Hepatocyte (in vitro differentiated cells): ENCODE measurements at regions not wholly inside any gene's neighbourhood (a gene's known extent, or its start where the extent isn't known, plus 50 kb on each side); places are given as distances from the start of the nearest gene placed in this dataset.

Experiments
- EZH2 ChIP-seq: fragments of 200-600 bp; sonication (generic); IDR thresholded peaks from 2 replicates; pipeline ENCODE4 v1.6.1; 2016; ENCODE audit warnings: antibody characterized with exemption, mild to moderate bottlenecking, borderline replicate concordance
- EZH2phosphoT487 ChIP-seq: fragments of 200-600 bp; sonication (generic); IDR thresholded peaks from one replicate; pipeline ENCODE4 v1.6.1; 2018; ENCODE audit warnings: antibody characterized with exemption, mild to moderate bottlenecking, low read depth, moderate library complexity; ENCODE audit not compliant: unreplicated experiment, severe bottlenecking
- TF ChIP-seq, protein P1 (sequence below): fragments of 200-600 bp; sonication (generic); IDR thresholded peaks from 2 replicates; pipeline ENCODE4 v1.5.1; 2016; ENCODE audit warnings: antibody characterized with exemption, mild to moderate bottlenecking; ENCODE audit not compliant: poor library complexity

GRCh38 chr4:153927451-153927850, 138.6 kb upstream of the SFRP2 start:
- TF ChIP-seq, protein P1, sequence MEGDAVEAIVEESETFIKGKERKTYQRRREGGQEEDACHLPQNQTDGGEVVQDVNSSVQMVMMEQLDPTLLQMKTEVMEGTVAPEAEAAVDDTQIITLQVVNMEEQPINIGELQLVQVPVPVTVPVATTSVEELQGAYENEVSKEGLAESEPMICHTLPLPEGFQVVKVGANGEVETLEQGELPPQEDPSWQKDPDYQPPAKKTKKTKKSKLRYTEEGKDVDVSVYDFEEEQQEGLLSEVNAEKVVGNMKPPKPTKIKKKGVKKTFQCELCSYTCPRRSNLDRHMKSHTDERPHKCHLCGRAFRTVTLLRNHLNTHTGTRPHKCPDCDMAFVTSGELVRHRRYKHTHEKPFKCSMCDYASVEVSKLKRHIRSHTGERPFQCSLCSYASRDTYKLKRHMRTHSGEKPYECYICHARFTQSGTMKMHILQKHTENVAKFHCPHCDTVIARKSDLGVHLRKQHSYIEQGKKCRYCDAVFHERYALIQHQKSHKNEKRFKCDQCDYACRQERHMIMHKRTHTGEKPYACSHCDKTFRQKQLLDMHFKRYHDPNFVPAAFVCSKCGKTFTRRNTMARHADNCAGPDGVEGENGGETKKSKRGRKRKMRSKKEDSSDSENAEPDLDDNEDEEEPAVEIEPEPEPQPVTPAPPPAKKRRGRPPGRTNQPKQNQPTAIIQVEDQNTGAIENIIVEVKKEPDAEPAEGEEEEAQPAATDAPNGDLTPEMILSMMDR = no peak
- no peak for TF ChIP-seq EZH2phosphoT487
- TF ChIP-seq EZH2 = no peak
